ENCODE measurements at regions not wholly inside any gene's neighbourhood (a gene's known extent, or its start where the extent isn't known, plus 50 kb on each side); places are given as distances from the start of the nearest gene placed in this dataset.

GRCh38 chr20:60148885-60149284 is 190.7 kb downstream of the CDH26 start:
- DNase-seq = no peak
- Histone ChIP-seq H3K9me3 (replicated peaks) (no peaks in the 10 kb centered on the region), H3K4me1 (peaks cover 11% of the 10 kb centered on the region), H3K36me3 (no peaks in the 10 kb centered on the region), H3K4me3 (no peak overlapping the region), H3K27ac (replicated peaks) (no peak overlapping the region), H3K27me3 (ENCODE audit: low read depth) (no peaks in the 10 kb centered on the region)
- intact Hi-C loops (cut with micrococcal nuclease) = no loop called here
- TF ChIP-seq, protein P1, sequence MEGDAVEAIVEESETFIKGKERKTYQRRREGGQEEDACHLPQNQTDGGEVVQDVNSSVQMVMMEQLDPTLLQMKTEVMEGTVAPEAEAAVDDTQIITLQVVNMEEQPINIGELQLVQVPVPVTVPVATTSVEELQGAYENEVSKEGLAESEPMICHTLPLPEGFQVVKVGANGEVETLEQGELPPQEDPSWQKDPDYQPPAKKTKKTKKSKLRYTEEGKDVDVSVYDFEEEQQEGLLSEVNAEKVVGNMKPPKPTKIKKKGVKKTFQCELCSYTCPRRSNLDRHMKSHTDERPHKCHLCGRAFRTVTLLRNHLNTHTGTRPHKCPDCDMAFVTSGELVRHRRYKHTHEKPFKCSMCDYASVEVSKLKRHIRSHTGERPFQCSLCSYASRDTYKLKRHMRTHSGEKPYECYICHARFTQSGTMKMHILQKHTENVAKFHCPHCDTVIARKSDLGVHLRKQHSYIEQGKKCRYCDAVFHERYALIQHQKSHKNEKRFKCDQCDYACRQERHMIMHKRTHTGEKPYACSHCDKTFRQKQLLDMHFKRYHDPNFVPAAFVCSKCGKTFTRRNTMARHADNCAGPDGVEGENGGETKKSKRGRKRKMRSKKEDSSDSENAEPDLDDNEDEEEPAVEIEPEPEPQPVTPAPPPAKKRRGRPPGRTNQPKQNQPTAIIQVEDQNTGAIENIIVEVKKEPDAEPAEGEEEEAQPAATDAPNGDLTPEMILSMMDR (IDR thresholded peaks at IDR 0.05; ENCODE audit: borderline replicate concordance) = no peak

GRCh38 chr20:60152792-60153191 is 194.6 kb downstream of the CDH26 start:
- Histone ChIP-seq H3K36me3 (no peaks in the 10 kb centered on the region), H3K4me3 (no peak overlapping the region), H3K9me3 (replicated peaks) (no peaks in the 10 kb centered on the region), H3K27me3 (ENCODE audit: low read depth) (no peaks in the 10 kb centered on the region), H3K27ac (replicated peaks) (no peak overlapping the region), H3K4me1 (no peaks in the 10 kb centered on the region)
- no peak for DNase-seq
- intact Hi-C loops (cut with micrococcal nuclease) = no loop called here
- TF ChIP-seq, protein P1 (IDR thresholded peaks at IDR 0.05; ENCODE audit: borderline replicate concordance) = no peak

- peaks cover 6% of the 10 kb centered on the region for H3K9me3 ChIP-seq (replicated peaks)
- intact Hi-C loops (cut with micrococcal nuclease) = no loop called here
- no peak for DNase-seq
- TF ChIP-seq, protein P1 (IDR thresholded peaks at IDR 0.05; ENCODE audit: borderline replicate concordance) = no peak
- peaks cover 16% of the 10 kb centered on the region for H3K4me1 ChIP-seq
- H3K27ac ChIP-seq (replicated peaks) = no peak overlapping the region
- no peaks in the 10 kb centered on the region for H3K27me3 ChIP-seq (ENCODE audit: low read depth)
- no peaks in the 10 kb centered on the region for H3K36me3 ChIP-seq
- H3K4me3 ChIP-seq = no peak overlapping the region
These were observed 202.4 kb downstream of the CDH26 start for GRCh38 chr20:60160451-60161145.

- no peaks in the 10 kb centered on the region for H3K9me3 ChIP-seq (replicated peaks)
- no peak overlapping the region for H3K27ac ChIP-seq (replicated peaks)
- H3K36me3 ChIP-seq = no peaks in the 10 kb centered on the region
- intact Hi-C loops (cut with micrococcal nuclease) = no loop called here
- H3K4me1 ChIP-seq = no peaks in the 10 kb centered on the region
- no peak for DNase-seq
- no peaks in the 10 kb centered on the region for H3K27me3 ChIP-seq (ENCODE audit: low read depth)
- no peak overlapping the region for H3K4me3 ChIP-seq
- TF ChIP-seq, protein P1 (IDR thresholded peaks at IDR 0.05; ENCODE audit: borderline replicate concordance) = no peak
These were observed 209.6 kb downstream of the CDH26 start for GRCh38 chr20:60167812-60168211.

DNA sequence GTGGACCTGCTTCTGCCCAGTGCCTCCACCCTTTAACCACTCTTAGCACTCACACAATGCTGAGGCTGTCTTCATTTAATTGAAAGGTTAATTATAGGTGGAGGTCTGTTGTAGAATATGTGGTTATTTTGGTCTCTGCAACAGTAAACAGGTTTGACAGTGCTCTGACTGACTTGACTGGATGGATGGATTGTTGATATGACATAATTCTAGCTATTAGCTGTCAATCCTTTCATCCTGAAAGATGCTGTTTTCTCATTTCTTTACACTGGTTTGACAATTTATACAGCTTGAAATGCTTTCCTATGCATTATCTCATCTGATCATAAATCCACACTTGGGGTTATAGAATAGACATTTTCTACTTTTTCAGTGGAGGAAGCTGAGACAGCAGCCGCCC is 210.7 kb downstream of the CDH26 start:
- no peak overlapping the region for H3K4me3 ChIP-seq
- intact Hi-C loops (cut with micrococcal nuclease) = no loop called here
- H3K9me3 ChIP-seq (replicated peaks) = no peaks in the 10 kb centered on the region
- no peaks in the 10 kb centered on the region for H3K4me1 ChIP-seq
- H3K27ac ChIP-seq (replicated peaks) = no peak overlapping the region
- no peaks in the 10 kb centered on the region for H3K36me3 ChIP-seq
- TF ChIP-seq, protein P1 (IDR thresholded peaks at IDR 0.05; ENCODE audit: borderline replicate concordance) = no peak
- no peaks in the 10 kb centered on the region for H3K27me3 ChIP-seq (ENCODE audit: low read depth)
- no peak for DNase-seq
